ENCODE measurements at regions not wholly inside any gene's neighbourhood (a gene's known extent, or its start where the extent isn't known, plus 50 kb on each side); places are given as distances from the start of the nearest gene placed in this dataset.

DNA sequence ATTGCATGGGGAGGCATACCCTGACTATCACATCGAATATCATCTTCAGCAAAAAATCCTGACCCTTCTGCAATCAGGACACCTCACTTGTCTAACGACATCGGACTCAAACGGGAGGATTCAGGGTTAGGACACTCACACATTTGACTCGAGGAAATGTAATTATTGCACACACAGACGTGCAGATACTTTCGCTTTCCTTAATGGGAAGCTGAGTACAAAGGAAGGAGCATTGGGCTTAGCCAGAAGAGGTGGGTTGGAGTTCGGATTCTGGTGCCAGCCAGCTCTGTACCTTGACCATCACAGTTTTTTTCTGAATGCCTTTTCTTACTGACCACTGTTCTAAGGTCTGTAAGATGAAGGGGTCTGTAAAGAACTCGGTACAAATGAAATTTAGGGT, 260.4 kb downstream of the GALC start:
- DNase-seq (ENCODE audit: low read depth in 3 of 3): no peak

DNA sequence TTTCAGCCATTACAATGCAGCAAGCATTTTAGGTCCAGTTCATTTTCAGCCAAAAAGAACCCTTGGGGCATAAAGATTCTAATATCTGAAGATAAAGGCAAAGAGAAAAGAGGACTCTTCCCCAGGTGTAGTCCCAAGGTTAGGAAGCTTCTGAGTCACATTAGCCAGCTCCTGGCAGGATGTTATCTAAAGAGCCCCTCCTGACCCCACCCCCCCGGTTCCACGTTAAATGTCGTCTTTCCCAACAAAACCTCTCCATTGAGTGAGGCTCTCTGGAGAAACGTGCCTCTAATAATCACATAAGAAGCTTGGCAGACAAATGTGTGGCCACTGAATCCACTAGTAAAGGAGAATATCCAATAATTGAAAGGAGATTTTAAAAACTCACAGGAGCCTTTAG, 267.7 kb downstream of the GALC start:
- DNase-seq (ENCODE audit: low read depth in 3 of 3): no peak

DNA sequence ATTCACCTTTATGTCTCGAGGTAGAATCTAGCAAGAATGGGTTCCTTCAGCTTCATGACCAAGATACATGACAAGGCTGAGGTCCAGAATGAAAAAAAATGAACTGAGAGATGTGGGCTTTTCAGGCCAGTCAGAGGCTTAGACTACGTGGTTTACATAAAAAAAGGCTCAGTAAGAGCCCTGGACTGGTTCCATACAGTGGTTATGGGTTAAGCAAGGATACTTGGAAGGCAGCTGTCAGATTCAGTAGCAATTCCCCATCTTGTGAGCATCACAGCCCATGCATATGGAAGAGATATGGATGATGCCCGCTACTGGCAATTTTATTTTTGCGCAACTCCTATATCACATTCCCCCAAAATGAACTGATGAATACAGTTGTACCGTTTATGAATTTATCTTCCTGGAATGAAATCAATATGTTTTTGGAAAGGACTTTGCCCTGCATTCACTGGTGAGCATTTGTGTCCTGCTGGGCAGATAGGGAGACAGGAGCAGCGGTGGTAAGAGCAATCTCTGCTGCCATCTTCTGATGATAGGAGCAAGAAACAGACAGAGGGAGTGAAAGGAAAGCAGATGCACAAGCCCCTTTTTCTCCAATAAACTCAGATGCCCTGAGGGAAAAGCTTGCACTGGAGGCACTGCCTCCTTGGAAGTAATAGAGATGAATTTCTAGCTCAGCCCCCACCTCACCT, 280.4 kb downstream of the GALC start:
- no peak for DNase-seq (ENCODE audit: low read depth in 3 of 3)

DNA sequence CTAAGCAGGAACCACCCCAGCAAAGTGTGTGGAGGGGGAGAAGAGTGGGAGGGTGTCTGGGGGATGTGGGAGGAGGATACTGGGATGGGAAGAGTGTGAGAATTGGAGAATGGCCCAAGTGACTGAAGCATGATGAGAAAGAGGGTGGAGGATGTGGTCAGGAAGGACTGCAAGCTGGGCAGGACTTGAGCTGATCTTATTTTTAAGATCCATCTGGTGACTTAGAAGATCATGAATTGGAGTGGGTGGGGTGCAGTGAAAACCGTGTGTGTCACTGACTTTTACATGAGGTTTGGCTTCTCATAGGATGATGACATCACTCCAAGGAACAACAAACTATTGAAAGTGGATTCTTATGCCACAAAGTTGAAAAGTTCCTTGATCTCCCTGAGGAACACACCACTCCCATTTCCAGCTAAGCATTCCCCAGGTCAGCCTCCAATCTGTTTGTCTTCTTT, 287.5 kb downstream of the GALC start:
- DNase-seq (ENCODE audit: low read depth in 3 of 3): no peak

DNA sequence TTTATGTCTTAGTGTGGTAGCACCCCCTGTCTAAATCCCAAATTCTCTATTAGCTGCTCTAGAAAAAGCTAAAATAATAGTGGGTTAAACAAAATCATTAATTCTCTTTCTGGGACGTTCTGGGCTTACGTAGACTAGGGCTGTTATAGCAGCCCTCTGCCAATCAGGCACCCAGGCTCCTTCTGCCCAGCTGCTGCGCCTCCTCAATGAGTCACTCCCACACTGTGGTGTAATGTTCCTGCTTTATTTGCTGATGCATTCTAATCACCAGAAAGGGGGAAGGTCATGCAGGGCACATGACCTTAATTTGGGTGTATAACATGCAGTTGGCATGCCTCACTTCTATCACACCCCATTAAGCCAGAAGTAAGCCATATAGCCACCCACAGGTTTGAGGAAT, 294.5 kb downstream of the GALC start:
- DNase-seq (ENCODE audit: low read depth in 3 of 3): no peak

DNA sequence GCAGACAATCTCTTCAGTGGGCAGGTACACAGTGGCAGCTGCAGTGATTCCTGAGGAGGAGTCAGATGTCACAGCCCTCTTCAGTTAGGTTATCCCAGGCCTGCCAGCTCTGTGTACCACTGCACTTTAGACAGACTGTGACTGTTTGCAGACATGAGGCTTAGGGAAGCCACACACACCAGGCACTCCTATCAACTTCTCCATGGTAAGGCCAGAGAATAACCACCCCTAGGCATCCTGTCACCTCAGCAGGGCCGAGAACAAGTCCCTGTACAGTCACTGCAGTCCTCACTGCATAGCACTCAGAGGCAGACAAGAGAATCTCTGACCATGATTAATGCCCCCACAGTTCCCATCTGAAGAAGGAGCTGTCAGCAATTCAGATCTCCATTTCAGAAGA, 296.5 kb downstream of the GALC start:
- DNase-seq (ENCODE audit: low read depth in 3 of 3): no peak

DNA sequence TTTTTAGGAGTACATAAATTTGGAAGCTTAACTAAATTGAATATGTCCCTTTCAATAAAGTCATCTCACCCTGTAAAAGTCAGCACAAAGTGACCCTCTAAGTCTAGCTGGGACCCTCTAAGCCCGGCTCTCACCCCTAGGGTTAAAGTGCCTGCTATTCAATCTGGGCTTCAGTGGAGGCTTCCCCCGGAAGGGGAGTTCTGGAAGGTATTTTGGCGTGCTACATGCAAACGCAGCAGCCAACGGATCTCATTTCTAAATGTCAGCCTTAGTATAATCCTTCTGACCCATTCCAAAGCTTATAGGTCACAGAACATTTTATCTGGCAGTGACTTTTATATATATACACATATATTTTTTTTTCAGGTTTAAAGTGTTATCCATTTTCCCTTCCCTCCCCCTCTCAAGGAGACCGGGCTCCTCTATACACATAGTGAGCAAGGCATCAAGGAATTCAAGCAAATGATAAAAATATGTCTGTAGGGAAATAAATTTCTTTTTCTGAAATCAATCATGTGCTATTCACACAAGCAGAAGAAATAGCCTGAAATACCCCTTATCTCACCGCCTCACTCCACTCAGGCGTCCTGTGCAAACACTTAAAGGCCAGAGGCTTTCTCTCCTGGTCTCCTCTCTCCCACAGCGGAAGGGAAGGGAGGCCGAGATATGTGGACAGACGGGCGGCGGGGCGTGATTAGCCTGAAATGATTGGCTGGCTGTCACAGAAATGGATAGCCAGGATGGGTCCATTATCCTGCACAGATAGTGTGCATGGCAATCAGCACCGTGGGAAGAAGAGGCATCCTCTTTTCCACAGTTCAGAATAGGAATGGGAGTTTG, 301.7 kb downstream of the GALC start:
- no peak for DNase-seq (ENCODE audit: low read depth in 3 of 3)

DNA sequence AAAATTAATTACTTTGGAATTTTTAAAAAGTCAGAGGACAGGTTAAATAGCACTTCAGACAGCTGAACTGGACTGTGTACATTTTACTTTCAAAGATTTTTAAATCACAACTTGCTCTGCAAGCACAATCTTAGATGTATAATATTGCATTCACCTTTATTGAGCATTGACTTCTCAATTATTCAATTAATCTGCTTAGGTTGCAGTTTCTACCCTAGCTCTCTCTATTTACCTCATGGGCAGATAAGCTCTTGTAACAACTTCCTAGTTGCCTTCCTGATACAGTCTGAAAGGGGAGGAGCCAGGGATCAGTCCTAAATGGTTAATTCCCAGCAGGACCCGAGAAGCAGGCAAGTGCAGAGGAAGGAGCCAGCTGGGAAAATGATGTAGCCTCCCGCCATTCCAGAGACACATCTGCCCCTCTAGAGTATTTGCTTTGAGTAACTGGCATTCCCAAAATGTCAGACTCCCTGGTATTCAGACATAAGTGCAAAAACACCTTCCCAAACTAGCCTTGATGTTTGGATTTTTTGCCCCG, 302.8 kb downstream of the GALC start:
- DNase-seq (ENCODE audit: low read depth in 3 of 3): no peak

DNA sequence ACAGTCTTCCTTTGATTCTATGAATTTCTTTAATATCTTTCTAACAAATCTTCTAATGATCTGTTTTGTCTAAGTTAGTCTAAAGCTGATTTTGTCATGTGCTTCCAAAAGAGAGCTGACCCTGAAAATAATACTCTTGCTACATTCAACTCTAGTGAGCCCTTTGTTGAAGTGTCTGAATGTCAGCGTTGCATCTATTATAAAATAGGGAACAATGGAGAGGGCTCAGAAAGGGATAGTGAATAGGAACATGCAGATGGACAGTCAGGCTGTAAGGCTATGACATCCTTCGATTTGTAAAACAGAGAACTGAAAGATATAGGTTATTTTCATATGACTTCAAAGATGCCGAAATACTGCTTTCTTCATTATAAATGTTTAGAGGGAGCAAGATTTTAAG, 304.5 kb downstream of the GALC start:
- DNase-seq (ENCODE audit: low read depth in 3 of 3): no peak

DNA sequence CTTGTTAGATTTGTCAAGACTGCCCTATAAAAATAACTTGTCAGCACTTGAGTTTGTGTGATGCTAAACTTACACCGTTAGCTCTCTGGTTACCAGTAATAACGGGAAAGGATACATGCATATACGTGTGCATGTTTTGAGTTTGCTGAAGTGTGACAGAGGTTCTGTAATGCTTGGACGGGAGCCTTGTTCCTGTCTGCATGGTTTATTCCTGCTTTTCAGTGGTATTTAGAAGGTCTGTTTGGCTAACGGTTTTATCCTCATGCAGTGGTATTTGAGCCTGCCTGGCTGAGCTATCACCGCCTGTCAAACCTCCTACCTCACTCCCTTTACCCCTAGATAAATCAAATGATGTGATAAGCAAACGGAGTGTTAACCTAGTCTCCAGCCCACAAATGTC, 305.6 kb downstream of the GALC start:
- DNase-seq (ENCODE audit: low read depth in 3 of 3): no peak

DNA sequence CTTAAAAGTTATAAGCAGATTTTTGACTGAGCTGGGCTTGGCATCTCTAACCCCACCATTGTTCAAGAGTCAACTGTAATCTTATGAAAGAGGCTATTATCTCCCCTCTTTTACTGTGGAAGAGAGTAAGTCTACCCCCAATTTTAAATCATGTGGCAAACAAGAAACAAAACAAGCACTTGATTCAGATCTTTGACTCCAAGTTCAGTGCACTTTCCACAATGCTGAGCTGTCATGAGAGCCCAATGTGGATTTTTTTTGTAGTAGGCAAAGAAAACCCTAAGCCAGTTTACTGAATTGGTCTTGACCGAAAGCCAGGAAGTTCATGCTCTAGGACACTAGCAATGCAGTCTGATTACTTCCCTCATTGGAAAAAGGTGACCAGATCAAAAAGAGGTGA, 306.2 kb downstream of the GALC start:
- no peak for DNase-seq (ENCODE audit: low read depth in 3 of 3)

DNA sequence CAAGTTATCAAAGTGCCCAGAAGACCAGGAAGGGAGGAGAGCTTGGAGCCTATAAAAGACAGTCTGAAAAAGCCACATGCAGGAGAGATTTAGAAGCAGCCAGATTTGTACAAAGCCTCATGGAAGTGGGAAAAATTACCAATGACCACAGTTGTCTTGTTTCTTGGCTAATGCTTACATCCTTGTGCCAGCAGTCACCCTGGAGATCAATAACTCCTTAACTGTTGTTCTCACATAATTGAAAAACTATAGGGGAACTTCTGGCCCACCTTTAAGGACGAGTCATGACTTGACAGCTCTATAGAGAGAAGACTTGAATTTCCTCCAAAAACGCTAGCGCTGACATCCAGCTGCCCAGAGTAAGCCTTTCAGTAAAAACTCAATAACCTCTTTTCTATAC, 313.1 kb downstream of the GALC start:
- DNase-seq (ENCODE audit: low read depth in 3 of 3): no peak

DNA sequence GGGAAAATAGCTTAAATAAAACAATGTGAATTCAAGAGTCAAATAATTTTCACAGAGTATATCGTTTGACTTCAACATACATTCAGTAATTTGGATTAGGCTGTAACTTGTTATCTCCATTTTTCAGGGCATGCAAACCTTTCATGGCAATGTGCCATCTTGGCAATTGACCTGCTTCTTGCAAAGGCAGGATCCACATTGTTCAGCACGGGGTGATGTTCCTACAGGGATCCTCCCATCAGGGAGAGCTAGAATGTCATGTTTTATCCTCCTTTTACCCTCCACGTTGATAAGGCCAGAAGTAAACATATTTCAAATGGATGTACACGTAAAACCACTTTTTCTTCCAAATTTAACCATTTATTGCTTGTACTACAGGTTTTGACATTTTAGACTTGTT, 314.4 kb downstream of the GALC start:
- DNase-seq (ENCODE audit: low read depth in 3 of 3): no peak

DNA sequence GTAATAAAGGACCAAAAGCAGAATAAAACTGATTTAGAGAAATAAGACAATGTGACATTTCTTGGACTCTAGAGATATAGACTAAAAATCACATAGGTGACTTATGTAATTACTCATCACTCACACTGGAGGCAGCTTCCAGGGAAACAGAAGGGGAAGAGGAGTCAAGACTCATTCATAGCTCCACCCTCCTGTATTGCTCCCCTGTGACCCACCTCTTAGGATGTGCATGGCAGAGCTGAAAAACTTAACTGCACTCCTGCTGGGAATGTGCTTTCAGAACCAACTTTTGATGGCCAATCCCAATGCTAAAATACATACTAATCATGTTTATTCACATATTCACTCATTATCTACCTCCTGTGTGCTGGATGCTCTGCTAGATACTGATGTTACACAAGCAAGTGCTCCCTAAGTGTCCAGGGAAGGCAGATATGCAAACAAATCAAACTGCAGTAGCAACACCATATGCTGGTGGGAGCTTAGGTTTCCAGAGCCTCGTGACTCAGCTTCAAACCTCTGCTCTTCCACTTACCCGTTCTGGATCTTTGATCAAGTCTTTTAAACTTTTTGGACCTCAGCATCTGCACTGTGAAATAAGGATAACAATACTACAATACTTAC, 316.1 kb downstream of the GALC start:
- no peak for DNase-seq (ENCODE audit: low read depth in 3 of 3)

DNA sequence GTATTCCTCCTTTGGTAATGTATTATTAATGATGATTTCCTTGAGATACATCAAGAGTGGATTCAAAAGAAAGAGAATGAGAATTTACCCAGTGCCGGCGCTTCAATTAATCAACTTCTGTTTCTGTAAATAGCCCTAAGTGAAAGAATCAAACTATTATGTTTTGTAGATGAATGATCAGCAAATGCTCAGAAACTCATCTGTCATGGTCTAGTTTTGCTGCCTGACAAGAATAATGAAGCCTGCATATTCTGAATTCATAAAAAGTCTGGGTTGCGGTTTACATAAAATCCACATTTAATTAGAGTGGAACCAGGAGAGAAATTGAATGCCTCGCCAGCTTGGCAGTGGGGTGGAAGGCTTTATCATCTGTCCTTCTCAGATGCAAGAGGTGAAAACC, 325.3 kb downstream of the GALC start:
- DNase-seq (ENCODE audit: low read depth in 3 of 3): no peak

DNA sequence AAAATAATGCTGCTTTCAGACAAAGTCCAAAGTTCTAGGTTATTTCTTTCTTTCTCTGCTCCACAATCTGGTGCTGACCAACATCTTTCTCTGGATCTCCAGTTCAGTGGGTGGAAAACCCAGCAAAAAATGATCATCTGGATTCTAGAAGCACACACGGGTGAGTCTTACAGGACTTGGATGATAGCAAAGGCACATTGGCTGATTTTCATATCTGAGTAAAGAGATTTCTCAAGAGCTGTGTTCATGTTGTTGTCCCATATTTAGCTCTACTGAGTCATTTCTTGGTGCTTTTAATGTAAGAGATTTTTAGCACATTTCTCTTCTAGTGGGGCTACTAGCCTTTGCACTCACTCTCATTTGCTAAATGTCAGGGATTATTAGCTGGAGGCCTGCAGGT, 336.7 kb downstream of the GALC start:
- DNase-seq (ENCODE audit: low read depth in 3 of 3): no peak

DNA sequence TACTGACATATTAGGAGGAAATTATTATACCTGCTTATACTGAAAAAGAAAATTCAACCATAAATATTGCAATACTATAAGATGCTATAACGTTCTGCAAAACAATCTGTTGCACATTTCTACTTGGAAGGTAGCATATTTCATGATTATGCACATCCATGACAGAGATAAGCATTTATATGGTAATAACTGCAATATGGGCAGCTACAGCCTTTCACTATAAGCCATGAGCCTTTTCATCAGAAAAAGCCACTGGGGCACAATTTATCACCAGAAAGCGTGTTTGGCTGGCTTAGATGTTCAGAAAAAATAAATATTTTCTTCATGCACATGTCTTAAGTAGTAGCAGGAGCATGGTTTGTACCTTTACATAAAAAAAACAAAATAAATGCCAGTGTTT, 340.7 kb downstream of the GALC start:
- no peak for DNase-seq (ENCODE audit: low read depth in 3 of 3)

DNA sequence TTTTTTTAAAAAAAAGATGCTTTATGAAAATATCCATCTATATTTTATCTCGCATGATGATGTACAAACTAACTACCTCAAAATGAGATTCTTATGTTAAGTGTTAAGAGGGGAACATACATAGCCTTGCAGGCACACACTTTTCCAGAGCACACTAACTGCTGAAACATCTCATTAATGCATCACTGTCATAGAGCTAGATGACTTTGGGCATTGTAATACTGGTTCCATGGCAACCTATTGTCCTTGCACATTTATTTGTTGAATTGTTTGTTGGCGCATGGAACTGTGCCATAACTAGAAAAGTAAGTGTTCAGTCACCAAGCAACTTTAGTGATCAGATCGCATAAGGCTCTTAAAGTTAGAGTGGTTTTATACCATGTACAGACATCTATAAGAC, 348.3 kb downstream of the GALC start:
- DNase-seq (ENCODE audit: low read depth in 3 of 3): no peak

DNA sequence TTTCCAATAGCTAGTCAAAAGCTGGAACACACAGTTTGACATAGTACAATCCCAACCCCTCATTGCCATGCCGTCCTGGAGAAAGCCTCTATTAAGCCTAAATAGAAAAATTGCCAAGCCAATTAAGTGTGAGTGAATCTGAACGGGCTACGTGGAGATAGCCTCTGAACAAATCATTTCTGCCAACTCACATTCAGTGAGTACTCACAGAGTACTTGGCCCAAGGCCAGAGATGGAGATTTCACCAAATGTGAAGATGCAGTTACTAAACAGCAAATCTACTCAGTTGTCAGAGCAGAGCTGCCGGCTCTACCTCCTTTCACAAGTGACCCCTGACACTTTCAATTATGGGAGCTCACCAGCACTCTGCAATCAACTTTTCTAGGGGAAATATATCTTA, 350.0 kb downstream of the GALC start:
- no peak for DNase-seq (ENCODE audit: low read depth in 3 of 3)

DNA sequence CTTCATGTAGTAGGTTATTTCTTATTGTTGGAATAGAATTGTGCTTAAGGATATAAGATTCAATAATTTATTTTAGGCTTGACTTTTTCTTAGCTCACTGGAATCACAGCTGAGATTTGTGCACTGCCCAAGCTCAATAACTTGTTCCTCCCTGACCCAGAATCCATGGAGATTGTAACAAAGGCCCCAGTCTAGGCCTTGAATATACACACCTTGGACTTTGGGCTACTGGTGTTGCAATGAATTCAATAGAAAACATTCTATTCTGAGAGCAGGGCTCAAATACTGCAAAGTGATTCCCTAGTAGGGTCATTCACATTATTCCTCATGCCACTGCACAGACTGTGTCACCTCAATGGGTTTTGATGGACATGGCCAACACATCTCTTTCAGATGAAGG, 352.4 kb downstream of the GALC start:
- DNase-seq (ENCODE audit: low read depth in 3 of 3): no peak

DNA sequence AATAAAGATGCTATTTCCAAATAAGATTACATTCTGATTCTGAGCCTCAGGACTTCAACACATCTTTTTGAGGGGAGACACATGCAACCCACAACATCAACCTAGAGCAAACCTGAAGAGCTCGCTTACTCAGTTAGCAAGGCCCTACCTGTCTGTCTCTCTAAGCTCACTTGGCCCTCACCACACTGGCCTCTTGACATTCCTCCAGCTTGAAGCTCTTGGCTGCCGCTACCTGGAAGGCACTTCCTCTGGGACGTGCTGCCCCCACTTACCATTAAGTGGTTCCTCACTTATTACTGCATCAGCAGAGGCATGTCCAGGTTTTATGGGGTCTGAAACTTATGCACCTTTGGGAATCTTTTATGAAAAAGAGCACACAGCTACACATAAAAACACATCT, 354.8 kb downstream of the GALC start:
- DNase-seq (ENCODE audit: low read depth in 3 of 3): no peak

DNA sequence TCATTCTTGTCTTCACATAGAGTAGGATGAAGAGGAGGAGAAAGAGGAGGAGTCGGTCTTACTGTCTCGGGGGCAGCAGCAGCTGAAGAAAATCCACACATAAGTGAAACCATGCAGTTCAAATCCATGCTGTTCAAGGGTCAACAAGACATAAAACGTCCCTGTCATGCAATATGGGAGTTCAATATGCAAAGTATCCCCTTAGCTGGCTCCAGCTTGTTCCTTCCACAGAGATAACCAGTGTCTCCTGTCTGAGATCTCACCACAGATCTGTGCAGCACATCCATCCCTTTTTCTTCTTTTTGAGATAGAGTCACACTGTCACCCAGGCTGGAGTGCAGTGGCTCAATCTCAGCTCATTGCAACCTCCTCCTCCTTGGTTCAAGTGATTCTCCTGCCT, 357.5 kb downstream of the GALC start:
- no peak for DNase-seq (ENCODE audit: low read depth in 3 of 3)

DNA sequence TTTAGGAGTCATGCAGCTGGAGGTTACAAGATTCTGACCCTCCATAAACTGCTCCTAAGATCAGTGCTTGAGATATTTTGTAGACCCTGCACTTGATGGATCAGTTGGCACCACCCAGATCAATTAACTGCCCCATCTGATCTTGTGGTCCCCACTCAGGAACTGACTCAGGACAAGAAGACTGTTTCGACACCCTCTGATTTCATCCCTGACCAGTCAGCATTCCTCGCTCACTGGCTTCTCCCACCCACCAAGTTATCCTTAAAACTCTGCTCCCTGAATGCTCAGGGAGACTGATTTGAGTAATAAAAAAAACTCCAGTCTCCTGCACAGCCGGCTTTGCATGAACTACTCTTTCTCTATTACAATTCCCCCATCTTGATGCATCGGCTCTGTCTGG, 360.2 kb downstream of the GALC start:
- DNase-seq (ENCODE audit: low read depth in 3 of 3): no peak

All from stimulated activated CD4-positive, alpha-beta T cell treated with anti-CD3 and anti-CD28 coated beads, TNF-alpha, amount 100 ng/mL, for 48 hours (primary cell).